SK-MEL-5 (cell line): ENCODE measurements at regions not wholly inside any gene's neighbourhood (a gene's known extent, or its start where the extent isn't known, plus 50 kb on each side); places are given as distances from the start of the nearest gene placed in this dataset.

ENCODE experiments used
- small RNA-seq, 2 experiments: library from RNA; depleted of rRNA; stranded (forward); fragments of <200 nt; gene quantifications; one replicate each; pipeline ENCODE3, GENCODE V24; 2014

Small RNAs in the stretch of these regions (small RNA-seq; reads per million reads assigned to genes)
- 0 reads per million in 2 experiments for gene RNU6-617P
